ENCODE measurements at regions not wholly inside any gene's neighbourhood (a gene's known extent, or its start where the extent isn't known, plus 50 kb on each side); places are given as distances from the start of the nearest gene placed in this dataset.
"Not testable (repeated sequence)": the region's sequence is repeated elsewhere in the genome, so short reads cannot be mapped to it uniquely, and the experiment has no call there.

DNA sequence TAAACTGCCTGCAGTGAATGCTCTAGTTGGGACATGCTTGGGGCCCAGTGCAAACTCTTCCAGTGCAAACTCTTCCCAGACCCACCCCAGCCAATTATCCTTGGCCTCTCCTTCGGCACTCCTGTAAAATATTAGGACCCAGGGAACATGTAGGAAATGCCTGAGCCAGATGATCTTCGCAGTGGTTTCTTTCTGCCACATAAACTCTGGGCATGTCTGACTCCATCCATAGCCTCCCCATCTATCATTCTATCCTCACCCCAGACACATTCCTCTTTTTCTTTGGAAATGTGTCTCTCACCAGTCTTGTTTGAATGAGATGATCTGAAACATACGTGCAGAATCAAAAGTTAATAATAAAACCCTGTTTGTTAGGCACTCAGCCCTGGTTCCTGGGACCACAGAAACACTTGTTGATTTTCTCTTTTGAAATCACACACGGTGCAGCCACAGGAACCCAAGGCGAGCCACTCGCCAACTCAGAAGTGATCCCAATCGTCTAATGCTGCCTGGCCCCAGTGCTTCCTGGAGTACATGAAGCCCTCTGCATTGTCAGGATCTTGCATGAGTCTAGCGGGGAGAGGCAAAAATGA, 108.9 kb upstream of the CST7 start:
- DNase-seq, result no peak

DNA sequence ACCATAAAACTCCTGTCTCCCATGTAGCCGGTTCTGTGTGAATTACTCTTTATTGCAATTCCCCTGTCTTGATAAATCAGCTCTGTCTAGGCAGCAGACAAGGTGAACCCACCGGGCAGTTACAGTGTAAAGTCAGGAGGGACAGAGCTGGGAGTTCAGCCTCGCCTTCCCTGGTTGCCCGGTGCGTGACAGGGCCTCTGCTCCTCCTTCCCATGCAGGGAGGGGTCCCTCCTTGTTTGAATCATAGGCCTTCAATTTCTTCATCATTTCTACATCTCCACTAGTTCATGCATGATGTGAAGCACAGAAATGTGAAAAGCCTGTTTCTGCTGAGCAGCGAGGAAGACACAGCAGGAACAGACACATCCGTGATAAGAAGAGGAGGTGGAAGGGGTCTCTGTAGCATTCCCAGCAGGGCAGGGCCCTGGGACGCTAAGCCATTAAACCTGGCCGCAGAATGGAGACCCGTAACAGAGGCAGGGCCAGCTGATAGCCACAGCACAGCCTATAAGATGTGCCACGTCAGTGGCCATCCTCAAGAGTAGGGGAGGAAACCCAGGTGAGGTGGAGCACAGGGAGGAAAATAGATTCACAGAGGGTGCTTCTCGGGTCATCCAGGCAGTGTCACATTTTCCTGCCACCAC, 106.7 kb upstream of the CST7 start:
- DNase-seq, result no peak

DNA sequence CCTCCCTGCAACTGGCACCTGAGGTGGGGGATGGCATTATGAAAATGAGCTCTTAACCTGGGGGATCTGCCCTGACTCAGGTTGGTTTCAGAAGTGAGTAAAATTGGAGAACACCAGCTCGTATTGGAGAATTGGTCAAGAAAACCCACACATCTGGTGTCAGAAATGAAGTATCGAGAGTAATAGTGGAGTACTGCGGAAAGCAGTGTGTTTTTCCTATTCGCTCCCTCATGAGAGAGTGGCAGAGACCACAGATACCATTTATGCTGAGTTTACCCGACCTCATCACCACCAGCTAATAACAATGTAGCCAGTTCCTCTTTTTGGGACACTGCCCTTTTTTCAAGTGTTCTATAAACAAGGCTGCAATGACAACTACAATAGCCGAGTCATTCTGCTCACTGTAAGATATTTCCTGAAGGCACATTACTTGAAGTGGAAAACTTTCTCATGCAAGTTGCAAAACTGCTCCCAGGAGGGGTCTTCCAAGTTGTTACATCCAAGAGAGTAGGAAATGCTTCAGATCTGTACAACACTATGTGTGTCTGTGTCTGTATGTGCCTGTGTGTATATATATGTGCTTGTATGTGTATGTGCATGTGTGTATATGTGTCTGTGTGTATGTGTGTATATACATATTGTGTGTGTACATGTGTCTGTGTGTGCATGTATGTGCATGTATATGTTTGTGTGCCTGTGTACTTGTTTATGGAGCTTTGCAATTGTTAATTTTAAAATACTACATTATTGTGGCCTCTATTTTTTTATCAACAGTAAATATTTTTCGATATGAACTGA, 106.0 kb upstream of the CST7 start:
- no peak for DNase-seq

DNA sequence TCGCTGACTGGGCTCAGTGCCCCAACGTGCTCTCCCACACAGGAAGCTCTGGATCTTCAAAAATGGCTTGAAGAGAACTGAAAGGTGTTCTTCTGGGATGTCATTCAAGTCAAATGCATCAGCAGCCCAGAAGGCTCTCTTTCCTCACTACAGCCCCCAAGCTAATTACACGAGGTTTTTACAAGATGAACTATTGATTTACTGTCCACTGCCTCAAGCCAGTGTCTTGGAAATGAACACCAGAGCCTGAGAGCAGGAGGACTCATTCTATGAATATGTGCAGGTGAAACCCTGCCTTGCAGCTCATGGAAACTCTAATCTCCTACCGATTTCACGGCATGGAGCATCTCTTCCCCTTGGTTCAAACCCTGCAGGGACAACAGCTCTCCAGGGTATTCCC, 98.9 kb upstream of the CST7 start:
- no peak for DNase-seq

DNA sequence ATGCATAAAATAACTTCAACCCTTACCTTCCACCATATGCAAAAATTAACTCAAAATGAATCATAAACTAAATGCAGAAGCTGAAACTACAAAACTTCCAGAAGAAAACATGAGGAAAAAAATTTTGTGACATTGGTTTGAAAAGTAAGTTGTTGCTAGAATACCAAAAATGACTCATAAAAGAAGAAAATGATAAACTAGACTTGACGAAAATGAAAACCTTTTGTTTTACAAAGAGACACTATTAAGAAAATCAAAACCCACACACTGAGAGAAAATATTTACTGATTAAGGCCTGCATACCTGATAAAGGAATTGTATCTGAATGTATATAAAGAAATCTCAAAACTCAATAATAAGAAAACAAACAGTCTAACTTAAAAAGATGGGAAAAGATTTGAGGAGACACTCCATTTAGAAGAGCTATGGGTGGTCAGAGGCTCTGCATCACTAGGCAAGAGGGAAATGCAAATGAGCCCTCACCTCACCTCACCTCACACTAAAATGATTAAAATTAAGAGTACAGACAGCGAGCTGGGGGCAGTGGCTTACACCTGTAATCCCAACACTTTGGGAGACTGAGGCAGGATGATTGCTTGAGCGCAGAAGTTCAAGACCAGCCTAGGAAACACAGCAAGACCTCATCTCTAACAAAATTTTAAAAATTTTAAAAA, 97.6 kb upstream of the CST7 start:
- DNase-seq, result no peak

DNA sequence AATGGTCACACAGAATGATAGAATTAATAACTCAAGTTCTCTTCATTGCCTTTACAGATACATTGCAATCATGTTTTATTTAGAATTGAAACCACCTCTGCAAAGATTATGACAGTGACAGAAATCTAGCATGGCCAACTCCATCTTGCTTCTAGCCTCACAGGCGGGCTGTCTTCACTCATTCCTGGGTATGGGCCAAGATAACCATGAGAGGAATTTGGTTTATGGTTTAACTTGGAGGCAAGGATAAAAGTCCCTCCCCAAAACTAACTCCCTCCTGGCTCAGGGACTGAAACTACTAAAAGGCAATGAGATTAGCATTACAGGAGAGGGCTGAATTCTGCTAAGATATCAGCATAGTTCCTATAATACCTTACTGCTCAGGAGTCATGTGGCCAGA, 95.2 kb upstream of the CST7 start:
- DNase-seq, result no peak

DNA sequence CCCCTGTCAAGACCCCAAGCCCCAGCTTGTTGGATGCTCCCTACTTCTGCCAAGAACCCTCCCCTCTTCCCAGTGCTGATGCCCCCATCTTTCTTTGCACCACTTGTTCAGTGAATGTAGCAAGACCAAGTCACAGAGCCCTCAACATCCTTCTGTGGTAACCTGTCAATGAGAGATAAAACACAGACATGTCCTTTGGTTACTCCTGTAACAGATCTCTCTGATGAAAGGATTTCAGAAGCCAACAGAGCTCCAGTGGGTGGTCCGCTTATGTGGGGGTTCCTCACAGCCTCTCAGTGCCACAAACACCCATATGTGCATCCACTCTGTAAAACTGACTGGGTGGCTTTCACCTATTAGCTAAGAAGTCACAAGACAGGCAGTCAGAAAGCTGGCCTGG, 93.2 kb upstream of the CST7 start:
- no peak for DNase-seq

DNA sequence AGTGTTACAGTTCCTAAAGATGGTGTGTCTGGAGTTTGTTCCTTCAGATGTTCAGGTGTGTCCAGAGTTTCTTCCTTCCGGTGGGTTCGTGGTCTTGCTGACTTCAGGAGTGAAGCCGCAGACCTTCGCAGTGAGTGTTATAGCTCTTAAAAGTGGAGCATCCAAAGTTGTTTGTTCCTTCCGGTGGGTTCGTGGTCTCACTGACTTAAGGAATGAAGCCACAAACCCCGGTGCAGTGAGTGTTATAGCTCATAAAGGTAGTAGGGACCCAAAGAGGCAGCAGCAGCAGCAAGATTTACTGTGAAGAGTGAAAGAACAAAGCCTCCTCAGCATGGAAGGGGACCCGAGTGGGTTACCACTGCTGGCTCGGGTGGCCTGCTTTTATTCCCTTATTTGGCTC, 90.6 kb upstream of the CST7 start:
- not testable (repeated sequence) for DNase-seq

DNA sequence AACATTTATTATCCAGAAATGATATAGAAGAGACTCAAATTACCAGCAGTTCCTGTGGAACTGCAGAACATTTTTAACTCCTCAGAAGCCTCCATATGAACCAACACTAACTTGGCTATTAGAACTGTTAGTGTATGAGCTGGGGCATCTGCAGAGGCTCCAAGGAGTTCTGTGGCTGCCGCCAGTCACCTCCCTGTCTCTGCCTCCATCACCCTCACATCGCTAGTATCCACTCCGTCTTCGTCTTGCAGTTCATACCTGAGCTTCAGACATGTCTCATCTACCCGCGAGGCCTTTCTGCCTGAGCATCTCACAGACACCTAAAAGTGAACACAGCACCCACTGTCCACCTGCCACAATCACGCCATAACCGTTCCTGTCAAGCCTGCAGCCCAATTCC, 89.5 kb upstream of the CST7 start:
- no peak for DNase-seq

DNA sequence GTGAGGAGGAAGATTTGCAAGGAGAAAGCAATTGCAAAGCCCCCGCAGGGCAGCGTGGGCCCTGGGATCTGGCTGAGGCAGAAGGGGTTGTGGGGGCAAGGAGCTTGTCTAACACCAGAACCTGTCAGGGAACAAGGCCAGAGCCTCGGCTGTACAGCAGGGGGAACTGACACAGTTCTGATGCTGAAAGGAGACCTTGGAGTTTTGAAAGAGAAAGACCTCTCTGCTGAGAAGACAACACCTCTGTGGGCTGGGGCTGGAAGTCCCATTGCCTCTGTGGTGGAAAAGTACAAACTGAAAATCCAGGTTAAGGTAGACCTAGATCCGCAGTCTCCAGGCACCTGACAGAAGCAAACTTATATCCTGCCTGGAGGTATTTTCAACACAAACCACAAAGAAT, 86.9 kb upstream of the CST7 start:
- no peak for DNase-seq

DNA sequence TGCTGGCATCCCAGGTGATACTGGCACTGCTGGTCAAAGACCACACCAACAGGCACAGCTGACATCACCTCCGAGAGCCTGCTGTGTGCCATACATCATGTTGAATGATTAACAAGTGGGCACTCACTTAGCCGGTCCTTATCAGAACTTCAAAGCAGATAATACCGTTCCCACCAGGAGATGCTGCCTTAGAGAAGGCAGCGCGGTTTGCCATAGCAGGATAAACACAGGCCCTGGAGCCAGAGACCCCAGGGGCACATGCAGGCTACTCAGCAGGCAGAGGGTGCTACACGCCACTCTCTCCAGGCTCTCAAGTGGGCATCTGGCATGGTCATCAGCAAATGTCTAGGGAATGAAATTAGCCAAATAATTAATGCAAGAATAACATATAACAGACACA, 86.5 kb upstream of the CST7 start:
- no peak for DNase-seq

DNA sequence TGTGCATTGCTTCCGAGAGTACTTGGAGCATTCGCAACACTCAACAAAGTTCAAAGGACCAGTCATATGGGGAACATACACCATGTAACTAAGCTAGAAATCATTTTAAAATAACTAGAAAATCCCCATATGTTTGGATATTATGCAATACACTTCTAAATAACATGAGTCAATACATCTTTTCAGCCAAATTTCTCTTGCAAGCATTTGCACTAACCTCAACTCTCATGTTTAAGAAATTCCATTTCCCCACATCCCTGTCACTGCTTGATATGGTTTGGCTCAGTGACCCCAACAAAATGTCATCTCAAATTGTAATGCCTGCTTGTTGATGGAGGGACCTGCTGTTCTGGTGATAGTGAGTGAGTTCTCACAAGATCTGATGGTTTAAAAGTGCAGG, 85.7 kb upstream of the CST7 start:
- no peak for DNase-seq

DNA sequence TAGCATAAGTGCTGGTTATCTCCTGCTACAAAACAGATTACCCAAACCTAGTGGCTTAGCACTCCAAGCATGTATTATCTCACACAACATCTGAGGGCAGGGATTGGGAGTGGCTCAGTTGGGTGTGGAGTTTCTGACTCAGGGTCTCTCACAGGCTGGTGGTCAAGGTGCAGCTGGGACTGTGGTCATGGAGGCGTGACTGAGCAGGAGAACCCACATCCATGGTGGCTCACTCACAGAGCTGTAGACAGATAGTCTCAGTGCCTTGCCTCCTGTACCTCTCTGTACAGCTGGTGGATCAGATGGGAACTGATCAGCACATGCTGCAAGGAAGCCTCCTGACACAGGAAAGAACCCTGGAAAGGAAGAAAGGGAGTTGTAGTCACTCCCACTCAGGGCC, 83.1 kb upstream of the CST7 start:
- DNase-seq, result no peak

DNA sequence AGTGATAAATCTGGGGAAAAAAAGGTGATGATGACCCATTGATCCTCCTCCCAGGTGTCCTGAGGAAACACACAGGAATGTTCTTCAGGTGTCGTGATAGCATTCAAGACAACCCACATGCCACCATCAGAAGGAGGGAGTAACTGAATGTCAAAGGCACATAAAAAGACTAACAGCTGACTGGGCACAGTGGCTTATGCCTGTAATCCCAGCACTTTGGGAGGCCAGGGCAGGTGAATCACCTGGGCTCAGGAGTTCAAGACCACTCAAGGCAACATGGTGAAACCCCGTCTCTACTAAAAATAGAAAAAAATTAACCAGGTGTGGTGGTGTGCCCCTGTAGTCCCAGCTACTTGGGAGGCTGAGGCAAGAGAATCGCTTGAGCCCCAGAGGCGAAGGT, 82.3 kb upstream of the CST7 start:
- DNase-seq, result no peak

DNA sequence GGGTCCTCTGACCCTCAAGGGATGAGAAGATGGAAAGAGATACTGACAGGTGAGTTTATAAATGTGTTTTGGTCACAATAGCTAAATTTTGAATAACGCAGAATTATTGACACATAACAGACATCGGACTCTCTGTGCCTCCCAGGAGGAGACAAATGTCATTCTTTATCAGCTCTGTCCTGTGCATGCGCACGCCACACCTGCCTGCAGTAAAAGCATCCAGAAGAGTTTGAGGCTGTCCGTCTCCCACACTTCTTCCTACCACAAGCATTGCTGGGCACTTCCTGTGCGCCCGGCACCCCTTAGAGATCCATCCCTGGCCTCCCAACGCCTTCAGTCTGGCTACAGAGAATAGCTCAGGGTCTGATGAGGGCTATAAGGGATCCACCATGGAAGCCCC, 81.5 kb upstream of the CST7 start:
- DNase-seq, result no peak

DNA sequence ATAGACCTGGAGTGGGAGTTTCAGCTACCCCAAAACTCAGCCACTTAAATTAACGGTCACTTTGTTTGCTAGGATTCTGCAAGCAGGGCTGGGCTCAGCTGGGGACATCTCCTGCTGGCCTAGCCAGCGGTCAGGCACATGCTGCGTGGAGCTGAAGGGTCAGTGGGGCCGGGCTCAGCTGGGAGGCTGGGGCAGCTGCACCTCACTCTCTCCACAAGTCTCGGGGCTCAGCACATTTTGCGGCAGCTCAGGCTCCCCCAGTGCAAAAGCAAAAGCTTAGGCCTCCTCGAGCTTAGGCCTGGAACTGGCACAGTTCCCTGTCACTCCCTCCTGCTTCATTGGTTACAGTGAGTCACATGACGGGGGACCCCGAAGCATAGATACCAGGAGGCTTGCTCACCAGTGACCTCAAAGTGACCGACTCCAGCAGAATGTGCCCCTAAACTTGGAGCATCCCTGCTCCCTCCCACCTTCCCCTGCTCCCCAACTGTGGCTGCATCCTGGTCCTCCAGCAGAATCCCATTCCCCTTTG, 80.6 kb upstream of the CST7 start:
- no peak for DNase-seq

DNA sequence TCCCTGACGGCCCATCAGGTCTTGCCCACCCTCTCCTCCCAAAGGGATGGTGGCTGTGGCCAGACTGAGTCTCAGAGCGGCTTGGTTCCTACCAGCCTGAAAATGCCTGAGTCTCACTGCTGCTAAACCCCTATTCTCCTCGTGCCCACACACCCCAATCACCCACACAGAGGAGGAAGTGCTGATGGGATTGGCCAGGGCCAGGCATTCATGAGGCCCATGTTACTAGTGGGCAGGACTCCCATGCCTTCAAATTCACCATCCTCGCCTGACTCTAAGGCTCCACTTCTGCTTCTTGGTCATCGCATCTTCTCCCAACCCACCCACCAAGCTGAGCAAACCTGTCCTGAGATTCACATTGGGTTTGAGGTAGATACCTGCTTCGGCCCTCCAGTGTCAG, 80.1 kb upstream of the CST7 start:
- DNase-seq, result no peak

DNA sequence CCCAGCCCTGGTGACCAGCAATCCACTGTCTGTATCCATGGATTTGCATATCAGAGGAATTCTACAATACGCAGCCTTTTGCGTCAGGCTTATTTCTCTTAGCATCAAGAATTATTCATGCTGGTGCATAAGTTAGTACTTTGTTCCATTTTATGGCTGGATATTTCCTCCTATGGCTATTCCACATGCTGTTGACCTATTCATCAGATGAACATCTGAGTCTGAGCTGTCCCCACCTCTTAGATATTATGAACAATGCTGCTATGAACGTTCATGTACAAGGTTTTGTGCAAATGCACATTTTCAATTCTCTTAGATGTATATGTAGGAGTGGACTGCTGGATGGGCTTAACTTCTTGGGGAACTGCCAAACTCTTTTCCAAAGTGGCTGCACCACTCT, 79.0 kb upstream of the CST7 start:
- DNase-seq, result no peak

DNA sequence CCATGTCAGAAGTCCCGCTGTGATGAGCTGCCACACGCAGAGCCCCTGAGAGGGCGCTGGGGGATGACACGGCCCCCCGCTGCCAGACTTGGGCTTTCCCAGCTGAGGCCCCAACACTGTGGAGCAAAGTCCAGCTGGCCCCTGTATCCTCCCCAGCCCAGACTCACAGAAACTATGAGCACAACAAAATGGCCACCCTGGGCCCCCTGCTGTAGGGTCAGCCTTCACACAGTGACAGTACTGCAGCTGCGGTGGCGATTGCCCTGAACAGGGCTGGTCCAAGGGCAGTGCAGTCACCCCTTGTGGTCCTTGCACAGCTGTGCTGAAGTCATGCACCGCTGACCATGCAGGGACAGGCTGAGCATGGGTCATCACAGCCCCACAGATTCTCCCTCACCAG, 78.2 kb upstream of the CST7 start:
- no peak for DNase-seq

DNA sequence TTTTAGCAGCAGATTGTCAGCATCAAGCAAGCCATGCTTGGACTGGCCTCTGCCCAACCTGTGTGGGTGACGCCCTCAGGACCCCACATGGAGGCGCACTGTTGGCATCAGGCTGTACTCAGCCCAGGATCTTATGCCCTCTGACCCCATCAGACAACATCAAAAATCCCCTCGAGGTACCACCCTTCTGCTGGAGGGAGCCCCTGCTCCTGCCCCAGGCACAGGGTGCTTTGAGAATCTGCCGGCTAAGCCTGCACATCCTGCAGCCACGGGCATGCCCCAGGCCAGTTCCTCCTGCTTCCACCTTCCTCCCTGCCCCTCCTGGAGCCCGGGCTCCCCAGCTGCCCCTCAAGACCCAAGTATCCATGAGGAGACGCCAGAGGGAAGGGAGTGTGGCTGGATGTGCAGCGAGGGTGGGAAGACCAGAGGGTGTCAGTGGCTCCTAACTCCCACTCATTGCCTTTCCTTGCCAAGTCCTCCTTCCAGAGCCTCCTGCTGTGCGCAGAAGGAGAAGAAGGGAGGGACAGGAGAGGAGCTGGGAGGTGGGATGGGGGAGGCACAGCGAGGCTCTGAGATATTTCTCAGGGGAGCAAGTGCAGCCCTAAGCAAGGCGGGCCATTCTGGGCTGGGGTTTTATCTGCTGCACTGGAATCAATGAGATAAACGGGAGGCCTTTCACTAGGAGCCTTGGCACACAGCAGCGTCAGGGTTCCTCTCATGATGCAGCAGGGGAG, 77.4 kb upstream of the CST7 start:
- no peak for DNase-seq

DNA sequence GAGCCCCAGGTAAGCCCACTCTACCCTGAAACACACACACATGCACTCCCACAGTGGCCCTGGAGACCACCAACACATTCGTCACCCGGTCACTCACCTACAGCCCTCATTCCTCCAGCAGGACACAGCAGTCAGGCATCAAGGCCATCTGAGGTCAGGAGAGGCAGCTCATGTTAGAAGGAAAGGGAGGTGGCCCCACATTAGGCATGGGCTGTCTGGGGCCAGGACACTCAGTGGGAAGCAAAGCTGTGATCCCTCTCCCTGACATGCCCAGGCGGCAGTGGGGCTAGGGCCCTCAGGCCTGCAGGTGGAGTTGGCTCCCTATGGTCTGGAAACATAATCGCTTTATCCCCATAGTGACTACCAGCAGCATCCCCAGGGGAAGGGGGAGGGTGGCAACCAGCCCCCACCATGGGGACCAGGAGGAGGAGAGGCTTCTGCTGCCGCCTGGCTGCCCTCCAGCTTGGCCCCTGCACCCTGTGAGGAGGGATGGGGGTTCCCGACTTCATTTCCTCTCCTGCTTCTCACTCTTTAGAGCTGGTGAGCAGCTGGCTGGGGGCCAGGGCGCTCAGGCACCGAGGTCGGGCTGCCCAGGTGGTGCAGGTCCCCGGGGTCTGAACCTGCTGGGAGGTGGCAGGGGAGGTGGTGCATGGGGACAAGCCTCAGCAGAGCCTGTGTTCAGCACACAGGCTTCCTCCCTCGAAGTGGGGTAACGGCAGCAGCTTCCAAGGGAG, 76.6 kb upstream of the CST7 start:
- DNase-seq, result no peak

DNA sequence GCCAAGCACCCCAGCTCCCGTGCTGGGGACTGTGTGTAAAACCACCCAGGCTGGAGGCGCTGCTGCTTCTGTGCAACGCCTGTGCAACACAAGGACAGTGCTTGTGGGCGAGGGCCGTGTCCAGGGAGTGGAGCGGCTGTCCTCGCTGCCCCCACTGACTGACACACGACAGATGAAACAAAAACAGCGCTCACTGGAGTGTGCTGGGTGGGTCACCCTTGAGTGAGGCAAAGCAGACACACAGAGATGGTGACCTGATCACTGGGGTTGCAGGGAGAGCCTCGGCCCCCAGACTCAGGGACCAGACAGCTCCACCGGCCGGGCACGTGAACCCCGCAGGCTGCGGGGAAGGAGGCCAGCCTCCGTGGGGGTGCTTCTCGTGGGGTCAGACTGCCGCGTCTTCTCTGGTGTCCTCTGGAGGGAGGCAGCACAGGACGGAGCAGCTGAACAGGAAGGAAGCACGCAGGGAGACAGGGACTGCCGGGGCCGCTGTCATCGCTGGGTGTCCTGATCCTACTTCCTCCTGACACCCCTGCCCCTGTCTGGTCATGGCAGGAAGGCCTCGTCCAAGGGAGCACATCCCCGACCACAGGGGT, 75.9 kb upstream of the CST7 start:
- DNase-seq, result no peak

All from SHP77 (cell line).